ENCODE measurements at regions not wholly inside any gene's neighbourhood (a gene's known extent, or its start where the extent isn't known, plus 50 kb on each side); places are given as distances from the start of the nearest gene placed in this dataset.

DNA sequence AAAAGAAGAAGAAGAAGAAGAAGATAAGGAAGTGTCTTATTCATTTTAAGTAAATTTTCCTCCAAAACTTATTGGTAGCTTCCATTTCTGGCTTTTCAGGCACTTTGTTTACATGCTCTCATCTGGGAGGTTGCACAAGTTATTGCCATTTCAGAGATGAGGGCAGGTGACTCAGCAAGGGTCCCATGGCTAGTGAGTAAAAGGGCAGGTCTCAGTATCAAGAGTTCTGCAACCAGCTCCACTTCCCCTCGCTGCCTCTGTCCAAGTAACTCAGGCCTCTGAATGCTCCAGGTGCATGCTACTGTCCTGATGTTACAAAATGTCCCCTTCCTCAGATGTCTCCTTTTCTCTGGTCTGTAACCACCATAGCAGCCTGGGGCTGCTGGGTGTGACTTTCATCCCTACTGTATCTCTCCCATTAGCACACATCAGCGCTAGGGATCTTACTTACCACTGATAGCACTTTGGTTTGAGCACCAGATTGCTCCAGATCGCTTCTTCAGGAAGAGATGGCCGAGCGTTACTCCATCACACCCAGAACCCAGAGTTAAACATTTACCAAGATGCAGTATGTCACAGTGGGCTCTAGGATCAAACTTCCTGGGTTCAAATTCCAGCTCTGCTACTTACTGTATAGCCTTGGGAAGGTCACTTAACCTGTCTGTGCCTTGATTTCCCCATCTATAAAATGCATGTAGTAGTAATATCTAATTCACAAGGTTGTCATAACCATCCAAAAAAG lies 57.4 kb upstream of the LAPTM4A start:
- no peak for DNase-seq

DNA sequence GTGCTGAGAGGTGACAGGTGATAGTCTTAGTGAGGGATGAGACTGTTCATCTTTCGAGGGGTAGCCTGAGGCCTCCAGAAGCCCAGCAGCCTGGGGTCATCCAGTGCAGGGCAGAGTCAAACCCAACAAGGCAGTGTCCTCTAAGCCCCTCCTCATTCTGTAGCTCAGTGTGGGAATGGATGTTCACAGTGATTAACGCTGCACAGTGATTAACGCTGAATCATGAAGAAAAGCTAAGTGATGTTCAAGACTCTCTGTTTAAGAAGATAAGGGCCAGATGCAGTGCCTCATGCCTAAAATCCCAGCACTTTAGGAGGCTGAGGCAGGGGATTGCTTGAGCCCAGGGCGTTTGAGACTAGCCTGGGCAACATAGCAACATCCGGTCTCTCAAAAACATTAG lies 56.3 kb upstream of the LAPTM4A start:
- DNase-seq, result no peak

GRCh38 chr2:20107352-20107751 lies 55.9 kb upstream of the LAPTM4A start:
- no peak for DNase-seq

- DNase-seq, result peak; percentile 58
These were observed 55.3 kb upstream of the LAPTM4A start for GRCh38 chr2:20106746-20107145.

GRCh38 chr2:20104900-20105545 lies 53.6 kb upstream of the LAPTM4A start:
- DNase-seq, result no peak

DNA sequence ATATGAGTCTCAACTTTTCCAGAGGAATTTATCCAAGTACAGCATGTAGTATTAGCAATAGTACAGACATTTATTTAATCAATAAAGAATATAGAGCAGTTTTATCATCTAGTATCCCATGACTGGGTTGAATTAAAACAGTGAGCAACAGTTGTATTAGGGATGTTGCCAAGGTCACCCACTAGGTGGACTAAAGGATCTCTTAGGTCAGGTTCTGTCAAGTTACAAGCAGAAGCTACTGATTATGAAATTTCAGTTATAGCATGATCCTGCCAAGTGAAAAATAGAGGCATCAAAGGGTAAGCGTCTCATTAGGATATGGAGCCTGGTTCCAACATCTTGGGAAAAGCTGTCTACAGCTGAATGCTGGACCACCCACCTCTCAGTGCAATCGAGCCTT lies 52.1 kb upstream of the LAPTM4A start:
- no peak for DNase-seq
